SK-N-SH (cell line): ENCODE measurements at regions not wholly inside any gene's neighbourhood (a gene's known extent, or its start where the extent isn't known, plus 50 kb on each side); places are given as distances from the start of the nearest gene placed in this dataset.

Experiments used
- CTCF ChIA-PET: fragments of 300-600, 350-600 bp; formaldehyde crosslinking; extraction: SDS; loops from one replicate; lab custom pipeline; 2021; lab: Yijun Ruan, JAX
- POLR2A ChIA-PET: fragments of 350-600 bp; sonication (Branson Sonifier 250); formaldehyde crosslinking; extraction: SDS; loops from one replicate; lab custom pipeline; 2020; ENCODE audit warnings: antibody characterized with exemption, inconsistent platforms; lab: Yijun Ruan, JAX
- DNase-seq: peaks from one replicate; pipeline ENCODE4 v3.0.0; 2012
- H2AFZ ChIP-seq: fragments of 200-600 bp; sonication (generic); 2 replicates; pipeline ENCODE4 v1.8.1; 2016; ENCODE audit warnings: antibody characterized with exemption, mild to moderate bottlenecking, low read depth
- H3F3A ChIP-seq: fragments of 200-600 bp; sonication (generic); replicated peaks from 2 replicates; pipeline ENCODE3; 2016; ENCODE audit warnings: antibody characterized with exemption, mild to moderate bottlenecking; ENCODE audit not compliant: insufficient read depth
- H3K27ac ChIP-seq, 2 experiments: fragments of 200-500 bp in 1 of 2; fragments of 200-600 bp in 1 of 2; sonication (Bioruptor generic) in 1 of 2; sonication (generic), shearing (Covaris generic) in 1 of 2; 2 replicates each; pipeline versions ENCODE4 v1.5.1 to v1.6.1; 2014 to 2016; ENCODE audit warnings: low read depth in 2 of 2, inconsistent platforms in 1 of 2, low read length in 1 of 2, mild to moderate bottlenecking in 1 of 2, mixed read lengths in 1 of 2
- H3K27me3 ChIP-seq: fragments of 200-600 bp; sonication (generic), shearing (Covaris generic); 2 replicates; pipeline ENCODE4 v1.6.1; 2016; ENCODE audit warnings: mixed run types; ENCODE audit not compliant: insufficient read depth
- H3K36me3 ChIP-seq, 2 experiments: fragments of 200-500 bp in 1 of 2; fragments of 200-600 bp in 1 of 2; sonication (Bioruptor generic) in 1 of 2; sonication (generic) in 1 of 2; replicated peaks in 1 of 2; 2 replicates each; pipeline versions ENCODE3 to v1.5.1; 2014 to 2016; ENCODE audit warnings: low read length in 1 of 2, mild to moderate bottlenecking in 1 of 2; ENCODE audit not compliant: insufficient read depth in 2 of 2, control insufficient read depth in 1 of 2
- H3K4me1 ChIP-seq, 2 experiments: fragments of 200-500 bp in 1 of 2; fragments of 200-600 bp in 1 of 2; sonication (Bioruptor generic) in 1 of 2; sonication (generic), shearing (Covaris generic) in 1 of 2; 2 replicates each; pipeline versions ENCODE4 v1.5.1 to v1.6.1; 2014 to 2016; ENCODE audit warnings: low read depth in 1 of 2, low read length in 1 of 2, mixed run types in 1 of 2; ENCODE audit not compliant: insufficient read depth in 2 of 2, control insufficient read depth in 1 of 2
- H3K4me2 ChIP-seq: fragments of 200-600 bp; sonication (generic), shearing (Covaris generic); 2 replicates; pipeline ENCODE4 v1.6.1; 2017; ENCODE audit warnings: mixed run types
- H3K4me3 ChIP-seq, 2 experiments: fragments of 200-500 bp in 1 of 2; fragments of 200-600 bp in 1 of 2; sonication (Bioruptor generic) in 1 of 2; sonication (generic), shearing (Covaris generic) in 1 of 2; 2 replicates each; pipeline versions ENCODE4 v1.5.1 to v1.8.1; 2014 to 2016; ENCODE audit warnings: low read depth in 2 of 2, inconsistent platforms in 1 of 2, low read length in 1 of 2, mild to moderate bottlenecking in 1 of 2, mixed read lengths in 1 of 2, moderate library complexity in 1 of 2
- H3K79me2 ChIP-seq: fragments of 200-600 bp; sonication (generic); 2 replicates; pipeline ENCODE4 v1.8.1; 2017; ENCODE audit warnings: mild to moderate bottlenecking; ENCODE audit not compliant: insufficient read depth
- H3K9ac ChIP-seq: fragments of 200-600 bp; sonication (generic); 2 replicates; pipeline ENCODE4 v1.6.1; 2017; ENCODE audit warnings: mixed run types
- H3K9me2 ChIP-seq: fragments of 200-600 bp; sonication (generic); 2 replicates; pipeline ENCODE4 v1.6.1; 2017; ENCODE audit warnings: mixed run types
- H3K9me3 ChIP-seq: fragments of 200-600 bp; sonication (generic); 2 replicates; pipeline ENCODE4 v1.6.1; 2017; ENCODE audit warnings: mixed run types, mild to moderate bottlenecking, moderate library complexity
- H4K20me1 ChIP-seq: fragments of 200-600 bp; sonication (generic); 2 replicates; pipeline ENCODE4 v1.6.1; 2017; ENCODE audit warnings: mild to moderate bottlenecking, mixed run types; ENCODE audit not compliant: insufficient read depth
- CHD2 ChIP-seq: fragments of 150-350 bp; IDR thresholded peaks from 2 replicates; pipeline ENCODE4 v1.6.1; 2018; ENCODE audit warnings: low read length; ENCODE audit not compliant: partially characterized antibody
- CTCF ChIP-seq: fragments of 200-600 bp; sonication (generic); IDR thresholded peaks from 2 replicates; pipeline ENCODE4 v1.6.1; 2017; ENCODE audit warnings: antibody characterized with exemption, mild to moderate bottlenecking, moderate library complexity
- ELF1 ChIP-seq: IDR thresholded peaks from 2 replicates; pipeline ENCODE4 v1.4.0; 2012
- FOSL2 ChIP-seq: IDR thresholded peaks from 2 replicates; pipeline ENCODE4 v1.4.0; 2012; ENCODE audit warnings: low read depth, mild to moderate bottlenecking, moderate library complexity, borderline replicate concordance
- FOXM1 ChIP-seq: IDR thresholded peaks from 2 replicates; pipeline ENCODE4 v1.4.0; 2012; ENCODE audit warnings: low read depth, mild to moderate bottlenecking
- GATA2 ChIP-seq: sonication (generic); formaldehyde crosslinking; IDR thresholded peaks from 2 replicates; pipeline ENCODE4 v1.5.0; 2020; ENCODE audit warnings: mild to moderate bottlenecking, missing genetic modification reagents
- JUND ChIP-seq: IDR thresholded peaks from 2 replicates; pipeline ENCODE4 v1.4.0; 2012
- NRF1 ChIP-seq: IDR thresholded peaks from 2 replicates; pipeline ENCODE4 v1.6.1; 2012; ENCODE audit warnings: low read depth, mild to moderate bottlenecking, low read length
- RCOR1 ChIP-seq: fragments of 150-350 bp; IDR thresholded peaks from 2 replicates; pipeline ENCODE4 v1.6.1; 2017; ENCODE audit warnings: antibody characterized with exemption, low read length
- RXRA ChIP-seq: IDR thresholded peaks from 2 replicates; pipeline ENCODE4 v1.4.0; 2012; ENCODE audit warnings: low read depth, mild to moderate bottlenecking, borderline replicate concordance
- TCF12 ChIP-seq: IDR thresholded peaks from 2 replicates; pipeline ENCODE4 v1.4.0; 2012
- ZBTB33 ChIP-seq: IDR thresholded peaks from 2 replicates; pipeline ENCODE4 v1.4.0; 2012; ENCODE audit warnings: low read depth, borderline replicate concordance
- WGBS: methylation state at CpG from one replicate; pipeline ENCODE4 v1.1.6; 2017; ENCODE audit warnings: low lambda C conversion rate; 5-methylcytosine and 5-hydroxymethylcytosine counted together
- TF ChIP-seq, protein P1 (sequence below): fragments of 150-350 bp; IDR thresholded peaks from 2 replicates; pipeline ENCODE4 v1.6.1; 2017; ENCODE audit warnings: antibody characterized with exemption, low read length, low read depth, borderline replicate concordance
- TF ChIP-seq, protein P2 (sequence below): IDR thresholded peaks from 2 replicates; pipeline ENCODE4 v1.6.1; 2012; ENCODE audit warnings: mild to moderate bottlenecking, low read depth, low read length, moderate library complexity

DNA sequence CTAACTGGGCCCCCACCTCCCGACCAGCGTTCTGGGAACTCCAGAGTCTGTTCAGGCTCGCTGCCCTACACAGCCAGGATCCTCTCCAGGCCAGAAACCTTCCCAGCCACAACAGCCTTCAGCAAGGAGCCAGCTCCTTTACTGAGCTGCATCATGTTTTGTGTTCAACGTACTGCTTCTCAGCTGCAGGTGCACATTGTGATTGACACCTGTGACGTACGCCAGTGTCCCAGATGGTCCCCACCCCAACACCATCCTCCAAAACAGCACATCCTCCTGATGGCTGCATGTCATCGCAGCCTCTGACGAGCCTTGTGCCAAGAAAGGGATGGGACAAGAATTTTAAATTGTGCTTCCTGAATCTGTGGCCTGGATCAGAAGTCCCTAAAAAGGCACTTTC is 117.5 kb downstream of the SPATA19 start:
- H3F3A ChIP-seq: no peaks in the 10 kb centered on the region
- H3K9me3 ChIP-seq: no peaks in the 10 kb centered on the region; the same call in 1 of the 2 replicates
- no peak overlapping the region for H3K27ac ChIP-seq
- H2AFZ ChIP-seq: no peak overlapping the region
- H3K27me3 ChIP-seq: no peaks in the 10 kb centered on the region
- 13% methylated on average over 6 of the region's 8 CpGs for WGBS
- H3K9ac ChIP-seq: no peak overlapping the region
- H3K4me1 ChIP-seq: no peaks in the 10 kb centered on the region
- no peak for TF ChIP-seq ZBTB33
- TF ChIP-seq, protein P1, sequence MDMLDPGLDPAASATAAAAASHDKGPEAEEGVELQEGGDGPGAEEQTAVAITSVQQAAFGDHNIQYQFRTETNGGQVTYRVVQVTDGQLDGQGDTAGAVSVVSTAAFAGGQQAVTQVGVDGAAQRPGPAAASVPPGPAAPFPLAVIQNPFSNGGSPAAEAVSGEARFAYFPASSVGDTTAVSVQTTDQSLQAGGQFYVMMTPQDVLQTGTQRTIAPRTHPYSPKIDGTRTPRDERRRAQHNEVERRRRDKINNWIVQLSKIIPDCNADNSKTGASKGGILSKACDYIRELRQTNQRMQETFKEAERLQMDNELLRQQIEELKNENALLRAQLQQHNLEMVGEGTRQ: no peak
- no peak for TF ChIP-seq NRF1
- no peak for TF ChIP-seq CHD2
- no peak for TF ChIP-seq CTCF
- TF ChIP-seq RCOR1: no peak
- TF ChIP-seq, protein P2, sequence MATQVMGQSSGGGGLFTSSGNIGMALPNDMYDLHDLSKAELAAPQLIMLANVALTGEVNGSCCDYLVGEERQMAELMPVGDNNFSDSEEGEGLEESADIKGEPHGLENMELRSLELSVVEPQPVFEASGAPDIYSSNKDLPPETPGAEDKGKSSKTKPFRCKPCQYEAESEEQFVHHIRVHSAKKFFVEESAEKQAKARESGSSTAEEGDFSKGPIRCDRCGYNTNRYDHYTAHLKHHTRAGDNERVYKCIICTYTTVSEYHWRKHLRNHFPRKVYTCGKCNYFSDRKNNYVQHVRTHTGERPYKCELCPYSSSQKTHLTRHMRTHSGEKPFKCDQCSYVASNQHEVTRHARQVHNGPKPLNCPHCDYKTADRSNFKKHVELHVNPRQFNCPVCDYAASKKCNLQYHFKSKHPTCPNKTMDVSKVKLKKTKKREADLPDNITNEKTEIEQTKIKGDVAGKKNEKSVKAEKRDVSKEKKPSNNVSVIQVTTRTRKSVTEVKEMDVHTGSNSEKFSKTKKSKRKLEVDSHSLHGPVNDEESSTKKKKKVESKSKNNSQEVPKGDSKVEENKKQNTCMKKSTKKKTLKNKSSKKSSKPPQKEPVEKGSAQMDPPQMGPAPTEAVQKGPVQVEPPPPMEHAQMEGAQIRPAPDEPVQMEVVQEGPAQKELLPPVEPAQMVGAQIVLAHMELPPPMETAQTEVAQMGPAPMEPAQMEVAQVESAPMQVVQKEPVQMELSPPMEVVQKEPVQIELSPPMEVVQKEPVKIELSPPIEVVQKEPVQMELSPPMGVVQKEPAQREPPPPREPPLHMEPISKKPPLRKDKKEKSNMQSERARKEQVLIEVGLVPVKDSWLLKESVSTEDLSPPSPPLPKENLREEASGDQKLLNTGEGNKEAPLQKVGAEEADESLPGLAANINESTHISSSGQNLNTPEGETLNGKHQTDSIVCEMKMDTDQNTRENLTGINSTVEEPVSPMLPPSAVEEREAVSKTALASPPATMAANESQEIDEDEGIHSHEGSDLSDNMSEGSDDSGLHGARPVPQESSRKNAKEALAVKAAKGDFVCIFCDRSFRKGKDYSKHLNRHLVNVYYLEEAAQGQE: no peak
- no peak for TF ChIP-seq JUND
- TF ChIP-seq RXRA: no peak
- no peak for TF ChIP-seq FOXM1
- no peak for TF ChIP-seq GATA2
- no peak for TF ChIP-seq TCF12
- no peak for TF ChIP-seq ELF1
- no peak for TF ChIP-seq FOSL2
- POLR2A ChIA-PET: no interaction called here
- H3K4me2 ChIP-seq: no peak overlapping the region
- H3K79me2 ChIP-seq: no peaks in the 10 kb centered on the region
- no peaks in the 10 kb centered on the region for H4K20me1 ChIP-seq
- CTCF ChIA-PET: no interaction called here
- no peak for DNase-seq
- H3K9me2 ChIP-seq: no peaks in the 10 kb centered on the region
- no peak overlapping the region for H3K4me3 ChIP-seq
- no peaks in the 10 kb centered on the region for H3K36me3 ChIP-seq
